Sciatic nerve (tissue), 2 donors: ENCODE measurements at regions not wholly inside any gene's neighbourhood (a gene's known extent, or its start where the extent isn't known, plus 50 kb on each side); places are given as distances from the start of the nearest gene placed in this dataset.
"Not testable (repeated sequence)": the region's sequence is repeated elsewhere in the genome, so short reads cannot be mapped to it uniquely, and the experiment has no call there.

ENCODE experiments used
- ATAC-seq: fragments of 200-7000 bp; cut with Tn5 transposase; one replicate; pipeline ENCODE4 v1.9.1; 2020; ENCODE audit warnings: mild to moderate bottlenecking, moderate library complexity
- DNase-seq: peaks from one replicate; pipeline ENCODE4 v3.0.0-alpha.2; 2020; ENCODE audit warnings: low spot score
- intact Hi-C: fragments of 100-400 bp; cut with DNase I; formaldehyde crosslinking; loops from one replicate; pipeline ENCODE4 v1.14.2; 2022
- donor health status: DM: no; HTN: no; CAD: no.
- donor health status: DM: no; HTN: no; CAD: no.

DNA sequence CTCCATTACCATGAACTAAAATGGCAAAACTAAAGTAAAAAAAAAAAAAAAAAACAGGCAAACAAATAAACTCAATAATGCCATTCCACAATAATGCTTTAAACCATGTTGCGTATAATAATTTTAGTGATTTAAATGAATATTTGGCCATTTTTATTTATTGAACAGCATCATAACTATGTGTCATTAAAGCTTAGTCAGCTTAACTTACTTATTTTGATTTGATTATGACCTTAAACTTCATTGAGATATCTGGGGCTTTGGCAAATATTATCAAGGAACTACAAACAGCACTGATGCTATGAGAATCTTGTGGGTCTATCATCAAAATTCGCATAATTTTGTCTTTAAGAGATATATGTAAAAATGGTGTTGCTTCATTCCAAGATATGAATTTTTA lies 1610.3 kb upstream of the NUDT12 start:
- ATAC-seq (no peak), DNase-seq (no peak)
- intact Hi-C loops, result no loop called here

DNA sequence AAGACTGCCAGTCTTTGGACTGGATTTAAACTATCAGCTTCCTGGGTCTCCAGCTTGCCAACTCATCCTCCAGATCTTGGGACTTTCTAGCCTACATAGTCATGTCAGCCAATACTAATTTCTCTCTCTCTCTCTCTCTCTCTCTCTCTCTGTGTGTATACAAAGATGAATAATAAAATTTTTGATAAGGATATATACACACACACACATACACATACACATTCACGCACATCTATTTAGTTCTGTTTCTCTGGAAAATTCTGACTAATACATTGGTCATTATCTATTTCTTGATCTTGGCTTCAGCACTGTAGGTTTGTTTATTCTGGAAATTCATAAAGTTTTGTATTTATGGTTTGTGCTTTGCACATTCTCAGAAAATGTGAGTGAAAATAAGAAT lies 1606.2 kb upstream of the NUDT12 start:
- ATAC-seq (no peak), DNase-seq (no peak)
- intact Hi-C loops, result no loop called here

DNA sequence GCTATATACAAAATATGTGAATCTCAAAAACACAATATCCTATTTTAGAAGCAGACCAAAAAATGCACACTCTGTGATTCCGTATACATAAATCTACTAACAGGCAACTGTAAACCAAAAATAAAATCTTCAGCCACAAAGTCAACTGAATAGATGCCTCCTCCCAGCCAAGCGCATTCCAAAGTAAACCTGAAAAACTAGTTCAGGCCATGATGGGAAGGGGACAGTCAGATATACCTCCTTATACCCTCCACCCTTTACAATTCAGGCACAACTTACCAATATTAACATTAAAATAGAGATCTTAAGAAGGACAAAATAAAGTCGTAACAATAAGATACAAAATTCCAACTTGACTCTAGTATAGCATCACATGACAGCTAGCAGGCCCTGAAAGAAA lies 1604.5 kb upstream of the NUDT12 start:
- intact Hi-C loops, result no loop called here
- no peak for DNase-seq
- ATAC-seq, result no peak

DNA sequence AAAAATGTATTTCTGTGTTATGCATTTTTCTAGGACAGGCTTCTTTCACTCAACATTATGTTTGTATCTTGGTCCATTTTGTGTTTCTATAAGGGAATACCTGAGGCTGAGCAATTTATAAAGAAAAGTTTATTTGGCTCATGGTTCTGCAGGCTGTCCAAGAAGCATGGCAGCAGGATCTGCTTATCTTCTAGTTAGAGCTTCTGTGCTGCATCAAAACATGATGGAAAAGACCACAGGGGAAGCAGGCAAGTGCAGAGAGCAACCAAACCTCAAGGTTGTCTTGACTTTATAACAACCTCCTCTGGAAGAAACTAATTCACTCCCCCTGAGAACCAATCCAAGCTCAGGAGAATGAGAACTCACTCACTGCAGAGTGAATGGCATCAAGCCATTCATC lies 1601.0 kb upstream of the NUDT12 start:
- DNase-seq (no peak), ATAC-seq (no peak)
- intact Hi-C loops, result no loop called here

DNA sequence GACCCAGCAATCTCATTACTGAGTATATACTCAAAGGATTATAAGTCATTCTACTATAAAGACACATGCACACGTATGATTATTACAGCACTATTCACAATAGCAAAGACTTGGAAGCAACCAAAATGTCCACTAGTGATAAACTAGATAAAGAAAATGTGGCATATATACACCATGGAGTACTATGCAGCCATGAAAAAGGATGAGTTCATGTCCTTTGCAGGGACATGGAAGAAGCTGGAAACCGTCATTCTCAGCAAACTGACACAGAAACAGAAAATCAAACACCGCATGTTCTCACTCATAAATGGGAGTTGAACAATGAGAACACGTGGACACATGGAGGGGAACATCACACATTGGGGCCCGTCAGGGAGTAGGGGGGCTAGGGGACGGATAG lies 1600.0 kb upstream of the NUDT12 start:
- intact Hi-C loops, DNase-seq, ATAC-seq: not testable (repeated sequence)

DNA sequence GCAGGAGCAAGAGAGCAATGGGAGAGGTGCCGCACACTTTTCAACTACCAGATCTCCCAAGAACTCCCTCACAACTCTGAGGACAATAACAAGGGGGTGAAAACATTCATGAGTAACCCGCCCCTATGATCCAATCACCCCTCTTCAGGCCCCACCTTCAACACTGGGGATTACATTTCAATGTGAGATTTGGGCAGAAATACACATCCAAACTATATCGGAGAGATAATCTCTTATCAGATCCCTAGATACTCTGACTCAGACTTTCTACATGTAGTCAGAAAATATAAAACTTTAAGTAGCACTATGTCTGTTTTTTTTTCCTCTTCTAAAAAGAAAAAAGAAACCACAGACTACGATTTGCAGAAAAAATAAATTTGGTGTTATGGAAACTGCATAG lies 1595.9 kb upstream of the NUDT12 start:
- ATAC-seq (no peak), DNase-seq (no peak)
- intact Hi-C loops, result no loop called here

DNA sequence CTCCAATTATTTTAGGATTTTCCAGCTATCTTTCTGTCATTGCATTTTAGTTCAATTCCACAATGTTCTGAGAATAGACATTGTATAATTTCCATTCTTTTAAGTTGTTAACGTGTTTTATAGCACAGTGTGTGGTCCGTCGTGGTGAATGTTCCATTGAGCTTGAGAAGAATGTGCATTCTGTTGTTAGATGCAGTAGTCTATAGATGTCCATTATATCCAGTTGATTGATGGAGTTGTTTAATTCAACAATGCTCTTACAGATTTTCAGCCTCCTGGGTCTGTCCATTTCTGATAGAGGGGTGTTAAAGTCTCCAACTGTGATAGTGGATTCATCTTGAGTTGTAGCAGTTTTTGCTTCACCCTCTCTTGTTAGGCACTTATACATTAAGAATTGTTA lies 1587.7 kb upstream of the NUDT12 start:
- DNase-seq (no peak), ATAC-seq (no peak)
- intact Hi-C loops, result no loop called here

DNA sequence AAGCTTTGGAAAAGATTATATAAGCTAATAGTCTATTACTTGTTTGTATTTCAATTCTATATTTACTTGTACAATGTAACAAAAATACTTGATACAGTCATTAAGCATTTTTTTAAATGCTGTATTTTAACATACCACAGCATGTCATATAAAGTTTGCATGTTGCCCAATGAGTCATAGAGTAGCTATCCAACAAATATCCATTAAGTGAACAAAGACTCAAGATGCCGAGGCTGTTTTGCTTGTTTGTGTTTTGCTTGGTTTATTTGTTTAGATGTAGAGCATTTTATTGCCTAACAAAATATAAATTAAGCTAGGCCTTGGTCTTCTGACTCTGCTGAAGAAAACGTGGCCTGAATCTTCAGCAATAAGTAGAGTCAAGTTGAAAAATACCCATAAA lies 1584.3 kb upstream of the NUDT12 start:
- ATAC-seq, result no peak
- intact Hi-C loops, result no loop called here
- DNase-seq, result no peak

DNA sequence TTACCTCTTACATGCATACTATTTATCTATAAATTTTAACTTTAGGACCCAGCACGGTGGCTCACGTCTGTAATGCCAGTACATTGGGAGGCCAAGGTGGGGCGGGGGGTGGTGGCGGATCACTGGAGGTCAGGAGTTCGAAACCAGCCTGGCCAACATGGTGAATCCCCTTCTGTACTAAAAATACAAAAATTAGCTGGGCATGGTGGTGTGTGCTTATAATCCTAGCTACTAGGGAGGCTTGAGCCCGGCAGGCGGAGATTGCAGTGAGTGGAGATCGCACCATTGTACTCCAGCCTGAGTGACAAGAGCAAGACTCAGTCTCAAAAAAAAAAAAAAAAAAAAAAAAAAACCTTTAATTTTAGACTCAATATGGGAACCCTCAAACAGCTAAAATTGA lies 1582.6 kb upstream of the NUDT12 start:
- intact Hi-C loops, result no loop called here
- DNase-seq (no peak), ATAC-seq (no peak)

DNA sequence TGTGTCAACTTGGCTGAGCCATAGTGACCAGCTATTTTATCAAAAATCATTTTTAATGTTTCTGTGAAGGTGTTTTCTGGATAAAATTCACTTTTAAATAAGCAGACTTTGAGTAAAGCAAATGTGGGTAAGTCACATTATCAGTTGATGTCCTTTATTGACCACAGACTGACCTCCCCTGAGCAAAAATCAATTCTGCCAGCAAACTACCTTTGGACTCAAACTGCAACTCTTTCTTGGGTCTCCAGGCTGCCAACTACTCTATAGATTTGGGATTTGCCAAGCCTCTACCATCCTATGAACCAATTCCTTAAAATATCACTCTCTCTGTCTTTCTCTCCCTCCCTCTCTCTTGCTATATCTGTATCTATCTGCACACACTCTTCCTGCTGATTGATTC lies 1571.7 kb upstream of the NUDT12 start:
- DNase-seq (no peak), ATAC-seq (no peak)
- intact Hi-C loops, result no loop called here

DNA sequence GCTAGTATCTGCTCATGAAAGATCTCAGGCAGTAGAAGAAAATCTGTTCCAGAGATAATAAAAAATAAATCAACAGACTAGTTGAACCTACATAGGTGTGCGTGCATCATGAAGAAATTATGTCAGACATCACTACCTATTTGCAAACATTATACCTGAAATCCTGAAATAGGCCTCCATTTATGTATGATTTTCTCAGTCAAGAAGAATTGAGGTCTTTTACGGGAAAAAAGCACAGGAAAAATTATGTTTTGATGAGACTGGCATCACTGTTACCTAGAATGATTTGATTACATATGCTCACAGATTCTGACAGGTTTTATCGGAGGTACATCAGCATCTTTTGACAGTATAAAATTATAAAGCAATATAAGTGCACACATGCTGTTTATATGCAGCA lies 1570.5 kb upstream of the NUDT12 start:
- intact Hi-C loops, result no loop called here
- ATAC-seq, result no peak
- no peak for DNase-seq

DNA sequence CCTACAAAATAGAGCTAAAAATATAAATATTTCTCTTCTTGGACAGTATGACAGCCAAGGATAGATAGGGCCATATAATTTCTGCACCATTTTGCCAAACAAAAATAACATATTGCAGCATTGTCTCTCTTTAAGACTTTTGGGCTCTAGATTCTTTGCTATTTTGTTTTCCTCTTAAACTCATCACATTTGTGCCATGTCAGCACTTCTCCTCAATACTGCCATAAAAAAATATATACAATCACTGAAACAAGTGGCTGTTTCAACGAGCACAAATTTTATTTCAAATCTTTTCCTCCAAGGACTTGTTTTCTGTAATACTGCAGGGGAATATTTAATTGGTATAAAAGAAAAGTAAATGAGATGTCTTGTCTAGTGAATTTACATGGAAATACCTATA lies 1570.0 kb upstream of the NUDT12 start:
- no peak for DNase-seq
- no peak for ATAC-seq
- intact Hi-C loops, result no loop called here

DNA sequence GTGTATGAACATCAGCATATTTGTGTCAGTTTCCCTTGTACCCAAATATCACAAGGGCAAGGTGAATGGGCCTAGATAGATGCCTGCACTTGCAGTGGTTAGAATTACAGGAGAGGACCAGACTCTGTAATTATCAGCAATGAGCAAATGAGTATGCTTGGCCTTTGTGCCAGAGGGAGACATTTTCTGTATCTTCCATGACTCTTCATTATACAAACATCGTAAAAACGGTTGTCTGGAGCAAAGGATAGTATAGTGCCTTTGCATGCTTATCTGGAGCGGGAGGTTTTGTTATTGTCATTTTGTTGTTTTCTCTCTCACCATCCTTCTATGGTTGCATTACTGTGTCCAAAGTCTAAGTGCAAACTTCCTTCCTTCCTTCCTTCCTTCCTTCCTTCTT lies 1568.5 kb upstream of the NUDT12 start:
- intact Hi-C loops, result no loop called here
- DNase-seq (no peak), ATAC-seq (no peak)

DNA sequence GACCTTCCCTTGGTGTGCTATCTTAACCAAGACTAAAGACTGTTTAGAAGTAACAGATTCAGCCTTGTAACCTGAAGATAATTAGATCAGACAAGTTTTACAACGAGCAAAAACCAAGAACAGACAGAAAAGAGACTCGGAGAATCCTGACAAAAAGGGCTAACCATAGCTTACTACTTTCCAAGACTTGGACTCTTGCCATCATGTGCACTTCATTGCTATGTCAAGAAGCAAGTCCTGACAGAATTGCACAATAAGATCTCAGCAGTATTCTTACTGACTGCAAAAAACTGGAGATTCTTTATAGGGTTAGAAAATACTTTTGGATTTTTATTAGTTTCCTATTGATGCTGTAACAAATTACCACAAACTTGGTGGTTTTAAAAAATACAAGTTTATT lies 1539.0 kb upstream of the NUDT12 start:
- intact Hi-C loops, result no loop called here
- DNase-seq (no peak), ATAC-seq (no peak)

DNA sequence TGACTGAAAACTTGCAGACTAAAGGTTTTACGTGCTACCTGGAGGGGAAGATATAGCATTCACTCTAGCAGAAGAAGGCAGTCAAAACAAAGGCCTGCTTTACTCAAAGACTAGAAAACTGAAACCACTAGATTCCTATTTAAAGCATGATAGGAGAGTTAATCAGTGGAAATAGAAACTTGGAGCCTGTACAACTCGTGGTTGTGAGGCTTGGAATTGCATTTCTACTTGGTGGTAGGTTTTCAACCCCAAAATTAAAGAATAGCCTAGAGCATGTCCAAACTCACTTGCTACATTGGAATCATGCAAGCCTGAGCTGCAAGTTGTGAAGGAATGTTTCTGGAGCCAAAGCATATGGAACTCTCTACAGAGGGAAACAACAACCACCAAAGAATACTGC lies 1526.4 kb upstream of the NUDT12 start:
- DNase-seq (no peak), ATAC-seq (no peak)
- intact Hi-C loops, result no loop called here

DNA sequence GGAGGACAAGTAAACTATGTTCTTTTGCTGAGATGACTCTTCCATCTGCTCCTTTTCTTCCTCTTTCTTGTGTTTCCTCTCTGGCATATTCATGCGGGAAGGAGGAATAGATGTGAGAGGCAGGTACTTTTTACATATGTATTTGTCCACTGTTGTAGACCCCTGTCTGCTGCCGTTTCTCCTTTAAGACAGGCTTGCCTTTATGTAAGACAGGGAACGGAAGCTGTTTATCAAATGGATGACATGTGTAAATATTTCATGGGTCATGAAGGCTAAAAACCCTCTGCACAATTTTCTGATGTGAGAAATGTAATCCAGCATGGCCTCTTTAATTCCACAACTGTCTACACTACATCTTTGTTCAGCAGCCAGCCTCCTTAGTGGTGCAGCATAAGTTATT lies 1525.5 kb upstream of the NUDT12 start:
- no peak for DNase-seq
- intact Hi-C loops, result no loop called here
- ATAC-seq, result no peak

DNA sequence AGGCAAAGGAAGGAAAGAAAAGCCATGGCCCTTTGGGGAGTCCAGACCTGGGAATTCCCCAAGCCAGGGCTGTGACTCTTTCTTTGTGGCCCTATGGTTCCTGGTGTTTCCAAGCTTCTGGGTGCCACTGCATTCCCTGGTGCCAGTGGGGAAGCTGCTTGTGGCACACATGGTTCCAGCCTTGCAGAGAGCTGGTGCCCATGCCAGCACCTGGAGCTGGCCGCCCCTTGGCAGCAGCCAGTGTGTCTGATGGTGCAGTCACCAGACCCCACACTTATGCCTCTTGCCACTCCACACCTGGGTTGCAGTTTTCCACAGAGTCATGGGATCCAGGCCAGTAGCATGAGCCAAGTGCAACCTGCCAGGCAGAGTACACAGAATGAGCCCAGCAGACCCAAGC lies 1495.3 kb upstream of the NUDT12 start:
- ATAC-seq (no peak), DNase-seq (no peak)
- intact Hi-C loops, result no loop called here

DNA sequence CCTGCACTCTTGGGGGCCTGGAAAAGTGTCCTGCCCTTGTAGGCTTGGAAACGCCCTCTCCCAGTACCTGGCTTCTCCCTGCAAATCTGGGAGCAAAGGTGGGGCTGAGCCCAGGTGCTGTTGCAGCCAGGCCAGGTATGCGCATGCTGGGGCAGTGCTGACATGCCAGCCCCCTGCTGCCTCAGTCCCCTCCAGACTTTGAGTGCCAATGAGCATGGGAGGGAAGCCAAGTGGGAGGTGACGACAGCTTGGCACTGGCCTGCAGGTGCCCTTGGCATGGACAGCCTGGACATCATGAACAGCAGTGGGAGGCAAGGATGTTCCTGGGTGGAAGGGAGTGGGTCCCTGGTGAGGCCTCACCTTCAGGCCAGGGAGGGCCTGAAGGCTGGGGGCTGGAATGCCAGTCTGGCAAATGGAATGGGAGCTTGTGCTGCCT lies 1494.4 kb upstream of the NUDT12 start:
- ATAC-seq, result peak; percentile 50
- no peak for DNase-seq
- intact Hi-C loops, result no loop called here

DNA sequence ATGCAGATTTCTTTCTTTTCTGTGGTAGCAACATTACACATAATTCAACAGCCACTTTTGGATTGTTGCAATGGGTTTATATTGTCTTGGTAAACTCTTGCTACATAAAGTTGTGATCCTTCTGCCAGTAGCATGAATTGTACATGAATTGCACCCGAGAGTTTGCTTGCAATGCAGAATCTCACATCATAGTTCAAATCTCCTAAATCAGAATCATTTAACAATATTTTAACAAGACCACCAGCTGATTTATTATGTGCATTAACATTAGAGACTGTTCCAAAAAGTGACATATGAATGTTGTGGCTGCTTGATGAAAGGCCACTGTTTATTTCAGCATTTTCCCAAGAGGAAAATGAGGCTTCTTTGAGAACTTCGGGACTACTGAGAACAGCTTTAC lies 1491.8 kb upstream of the NUDT12 start:
- DNase-seq (no peak), ATAC-seq (no peak)
- intact Hi-C loops, result no loop called here

DNA sequence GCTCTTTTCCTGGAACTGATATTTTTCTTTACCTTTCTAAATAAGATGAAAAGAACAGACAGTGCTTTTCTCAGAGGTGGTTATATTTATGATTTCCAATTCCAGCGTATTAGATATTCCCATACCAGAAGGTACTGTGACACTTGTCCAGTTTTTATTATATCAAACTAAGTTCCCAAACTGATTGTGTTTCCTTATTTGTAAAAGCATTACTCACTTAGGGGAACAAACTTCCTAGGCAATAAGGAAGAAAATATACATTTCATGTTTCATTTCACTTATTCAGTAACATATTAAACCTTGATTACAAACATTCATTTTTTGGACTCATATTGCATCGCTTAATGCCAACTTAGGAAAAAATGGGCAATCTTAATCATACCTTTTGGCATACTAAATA lies 1480.0 kb upstream of the NUDT12 start:
- ATAC-seq, result no peak
- no peak for DNase-seq
- intact Hi-C loops, result no loop called here

DNA sequence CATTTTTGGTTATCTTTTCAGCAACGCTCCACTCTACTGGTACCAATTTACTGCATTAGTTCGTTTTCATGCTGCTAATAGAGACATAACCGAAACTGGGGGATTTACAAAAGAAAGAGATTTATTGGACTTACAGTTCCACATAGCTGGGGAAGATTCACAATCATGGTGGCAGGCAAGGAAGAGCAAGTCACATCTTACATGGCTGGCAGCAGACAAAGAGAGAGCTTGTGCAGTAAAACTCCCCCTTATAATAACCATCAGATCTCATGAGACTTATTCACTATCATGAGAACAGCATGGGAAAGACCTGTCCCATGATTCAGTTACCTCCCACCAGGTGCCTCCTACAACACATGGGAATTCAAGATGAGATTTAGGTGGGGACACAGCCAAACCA lies 1474.2 kb upstream of the NUDT12 start:
- ATAC-seq, DNase-seq, intact Hi-C loops: not testable (repeated sequence)

DNA sequence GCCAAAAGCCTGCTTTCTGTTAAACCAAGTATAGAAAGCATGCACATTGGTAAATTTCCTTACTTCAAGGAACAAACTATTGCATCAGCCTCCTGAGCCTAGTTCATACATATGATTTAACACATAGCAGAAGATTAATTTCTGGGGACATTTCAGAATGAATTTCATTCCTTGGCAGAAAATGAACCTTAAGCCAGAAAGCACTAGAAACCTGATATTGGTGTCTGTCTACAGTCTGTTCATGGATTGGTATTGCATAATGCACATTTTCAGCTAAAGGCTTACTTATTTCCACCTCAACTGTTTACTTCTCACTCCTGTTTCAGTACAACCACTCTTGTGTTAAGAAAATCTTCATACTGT lies 1471.8 kb upstream of the NUDT12 start:
- no peak for DNase-seq
- intact Hi-C loops, result no loop called here
- ATAC-seq, result no peak
